GM18870 (cell line): ENCODE measurements at regions not wholly inside any gene's neighbourhood (a gene's known extent, or its start where the extent isn't known, plus 50 kb on each side); places are given as distances from the start of the nearest gene placed in this dataset.

Experiments used
- ATAC-seq: cut with Tn5 transposase; IDR thresholded peaks from one replicate; pipeline ENCODE4 v1.9.1; 2021; ENCODE audit warnings: moderate library complexity; ENCODE audit not compliant: unreplicated experiment

DNA sequence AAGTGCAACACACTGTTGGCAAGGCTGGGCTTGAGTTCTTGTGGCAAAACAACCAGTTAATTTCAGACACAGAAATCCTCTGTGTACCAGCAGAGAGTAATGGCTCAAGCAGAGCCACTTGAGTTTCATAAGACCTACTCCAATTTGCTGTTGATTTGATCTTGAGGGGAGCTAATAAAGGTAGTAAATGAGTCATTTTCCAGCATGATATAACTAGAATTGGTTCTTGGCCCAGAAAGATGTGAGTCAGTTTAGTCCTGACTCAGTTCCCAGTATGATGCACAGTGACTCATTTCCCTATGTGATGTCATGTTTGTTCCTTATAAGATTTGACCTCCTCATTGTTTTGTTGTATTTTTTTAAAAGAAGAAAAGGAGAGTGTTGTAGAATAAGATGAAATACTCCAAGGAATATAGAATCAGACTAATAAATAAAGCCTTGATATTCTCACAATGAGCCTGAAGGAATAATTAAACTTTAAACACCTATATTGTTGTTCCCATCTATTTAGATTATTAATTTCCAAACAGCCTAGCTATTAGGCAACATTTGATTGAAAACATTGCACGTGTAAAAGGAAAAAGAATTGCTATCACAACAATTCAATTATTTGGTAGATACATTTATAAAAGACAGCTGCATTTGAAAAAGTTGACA lies 186.2 kb downstream of the REEP3 start:
- peak; percentile 91 for ATAC-seq

DNA sequence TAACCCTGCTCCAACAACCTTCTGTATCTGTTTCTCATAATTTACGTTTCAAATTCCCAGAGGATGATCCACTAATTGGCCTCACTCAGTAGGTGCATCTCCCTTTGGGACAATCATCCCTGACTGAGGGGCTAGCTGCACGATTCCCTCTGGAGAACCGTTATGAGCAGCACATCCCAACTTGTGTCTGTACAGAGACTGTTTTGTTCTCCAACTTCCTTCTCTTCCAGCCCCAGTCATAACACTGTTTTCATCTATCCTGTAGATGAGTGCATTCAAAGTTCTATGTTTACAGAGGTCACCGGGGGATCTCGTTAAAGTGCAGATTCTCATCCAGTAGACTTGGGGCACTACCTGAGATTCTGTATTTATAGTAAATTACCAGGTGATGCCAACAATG lies 187.2 kb downstream of the REEP3 start:
- ATAC-seq, result no peak

DNA sequence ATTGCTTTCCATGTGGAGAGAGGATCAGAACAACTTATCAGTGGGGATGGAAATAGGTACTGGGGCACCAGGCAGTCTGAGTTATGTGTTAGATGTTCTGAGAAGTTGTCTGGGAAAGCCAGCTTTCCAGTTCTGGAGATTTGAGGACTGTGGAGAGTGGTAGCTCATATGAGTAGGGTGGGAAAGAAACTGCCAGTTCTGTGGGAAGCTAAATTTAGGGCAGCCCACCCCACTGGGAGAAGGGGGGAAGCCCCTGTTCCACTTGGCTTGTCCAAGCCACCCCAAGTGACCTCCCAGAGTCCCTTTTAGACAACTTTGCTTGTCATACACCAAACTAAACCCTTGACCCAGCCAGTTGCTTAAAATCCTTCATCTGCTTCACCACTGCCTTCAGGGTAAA lies 189.5 kb downstream of the REEP3 start:
- ATAC-seq, result no peak

DNA sequence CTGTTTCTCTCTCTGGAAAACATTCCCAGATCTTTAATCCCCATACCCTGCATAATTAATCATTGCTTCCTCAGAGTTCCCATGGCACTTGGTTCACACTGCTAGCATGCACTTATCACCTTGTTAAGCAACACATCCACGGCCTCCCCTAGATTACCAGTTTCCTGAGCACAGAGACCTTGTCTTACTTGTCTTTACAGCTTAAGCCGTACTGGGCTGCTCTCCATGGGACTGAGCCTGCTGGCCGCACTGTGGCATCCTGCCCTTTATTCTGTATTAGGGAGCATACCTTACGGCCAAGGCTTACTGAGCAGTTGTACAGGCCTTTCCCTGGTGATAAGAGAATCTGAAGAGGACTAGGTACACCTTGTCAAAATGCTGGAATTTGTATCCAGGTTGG lies 190.2 kb downstream of the REEP3 start:
- no peak for ATAC-seq

DNA sequence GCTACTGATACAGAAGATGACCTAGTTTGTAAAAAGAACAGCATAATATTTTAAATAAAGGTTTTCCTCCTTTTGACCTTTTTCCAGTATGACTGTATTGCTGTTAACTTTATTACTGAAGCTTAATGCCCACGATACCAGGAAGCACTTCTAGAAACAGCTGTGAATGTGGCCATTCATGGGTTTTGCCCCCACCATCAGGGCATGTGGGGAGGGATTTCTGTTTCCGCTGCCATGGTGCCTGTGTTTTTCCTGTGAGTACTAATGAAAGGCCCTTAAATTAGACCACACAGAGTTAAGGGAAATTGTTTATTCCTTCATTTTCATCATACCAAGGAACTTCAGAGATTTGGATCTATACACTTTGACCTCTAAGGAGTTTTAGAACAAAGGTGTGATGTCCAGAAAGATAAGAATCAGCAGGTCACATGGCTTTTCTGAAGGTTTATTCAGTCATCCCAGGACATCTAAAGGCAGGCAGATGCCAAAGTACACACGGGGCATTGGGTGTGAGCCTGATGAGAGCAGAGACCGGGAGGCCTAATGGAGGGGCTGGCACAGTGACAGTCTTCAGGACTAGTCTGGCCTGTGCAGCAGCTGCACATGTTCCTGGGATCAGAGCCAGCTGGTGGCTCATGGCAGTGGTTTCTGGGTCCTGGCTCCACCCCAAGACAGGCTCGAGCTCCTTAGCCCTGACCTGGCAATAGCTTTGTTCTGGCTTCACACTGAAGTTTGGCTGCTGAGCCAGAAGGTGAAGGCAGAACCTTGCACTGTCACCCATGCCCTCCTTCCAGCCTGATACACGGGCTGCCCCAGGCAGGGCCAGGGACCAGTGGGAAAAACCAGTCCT lies 190.9 kb downstream of the REEP3 start:
- ATAC-seq, result no peak

DNA sequence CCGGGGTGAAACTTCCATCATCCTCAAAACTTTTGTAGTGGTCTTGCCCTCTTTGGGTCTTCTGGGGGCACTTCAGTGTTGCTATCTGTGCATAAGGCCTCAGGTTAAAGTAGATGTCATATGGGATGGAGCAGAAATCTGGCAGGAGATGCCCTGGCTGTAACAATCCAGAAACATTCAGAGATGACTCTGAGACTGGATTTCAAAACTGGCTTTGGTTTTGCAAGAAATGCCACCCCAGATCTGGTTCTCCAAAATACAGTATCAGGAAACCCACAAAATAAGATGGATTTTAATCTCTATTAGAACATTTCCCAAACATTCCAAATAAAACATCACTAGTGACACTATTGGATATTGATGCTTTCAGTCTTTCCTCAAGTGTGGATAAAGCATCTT lies 191.5 kb downstream of the REEP3 start:
- no peak for ATAC-seq

DNA sequence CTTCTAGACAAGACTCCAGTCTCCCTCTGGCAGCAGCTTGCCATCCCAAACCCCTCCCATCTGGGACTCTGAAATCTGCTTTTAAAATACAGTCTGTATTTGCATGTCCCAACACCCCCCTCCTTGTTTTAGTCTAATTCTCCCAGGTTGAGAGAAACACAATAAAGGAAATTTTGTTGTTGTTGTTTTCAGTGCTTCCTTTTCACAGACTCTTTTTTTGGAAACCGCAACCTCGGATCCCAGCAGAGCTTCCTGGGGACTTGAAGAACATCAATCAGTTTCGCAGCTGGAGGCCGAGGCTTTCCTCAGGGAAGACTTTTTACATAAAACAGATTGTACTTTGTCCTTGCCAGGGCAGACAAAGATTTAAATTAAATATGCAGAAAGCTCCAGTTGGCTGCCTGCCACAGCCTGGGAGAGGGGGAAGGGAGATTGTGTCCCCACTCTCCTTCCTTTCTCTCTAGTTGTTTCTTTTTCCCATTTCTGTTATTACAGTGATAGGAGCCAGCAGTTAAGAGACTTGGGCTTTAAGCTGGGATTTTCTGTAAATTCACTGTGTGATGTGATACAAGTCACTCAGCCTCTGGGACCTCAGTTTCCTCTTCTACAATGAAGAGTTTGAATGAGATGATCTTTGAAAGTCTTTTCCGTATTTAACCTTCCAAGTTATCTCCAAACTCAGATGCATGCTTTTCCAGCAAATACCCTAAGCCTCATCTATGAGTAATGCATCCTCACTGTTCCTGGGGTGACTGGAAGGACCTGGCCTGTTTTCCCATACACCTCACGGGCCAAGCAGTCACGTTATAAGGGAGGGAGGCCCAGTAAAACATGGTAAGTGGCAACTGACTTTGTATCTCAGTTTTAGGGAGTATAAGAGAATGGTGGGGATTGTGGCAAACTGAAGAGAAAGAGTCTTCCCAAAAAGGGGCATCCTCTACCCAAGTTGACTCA lies 192.3 kb downstream of the REEP3 start:
- ATAC-seq, result no peak

DNA sequence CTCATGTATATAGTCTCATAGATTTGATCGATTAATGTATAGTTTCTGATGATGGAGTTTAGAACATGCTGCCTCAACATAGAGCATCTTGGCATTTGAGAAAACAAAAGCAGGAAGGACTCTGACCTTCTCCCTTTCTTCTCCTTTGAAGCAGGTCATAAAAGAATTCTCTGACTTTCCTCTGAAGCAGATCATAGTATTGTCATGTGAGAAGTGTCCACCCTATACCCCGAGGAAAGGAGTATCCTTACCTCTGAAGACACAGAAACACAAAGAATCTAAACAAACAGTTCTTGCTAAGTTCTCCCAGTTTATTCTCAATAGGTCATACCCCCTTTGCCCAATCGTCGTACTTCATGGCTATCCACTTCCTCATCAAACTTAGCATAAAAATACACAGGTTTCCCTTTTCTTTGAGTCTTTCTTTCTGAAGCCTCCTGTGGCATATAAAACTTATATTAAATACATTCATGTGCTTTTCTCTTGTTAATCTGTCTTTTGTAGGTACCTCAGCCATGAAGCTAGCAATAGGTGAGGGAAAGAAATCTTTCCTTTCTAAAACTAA lies 194.9 kb downstream of the REEP3 start:
- no peak for ATAC-seq

DNA sequence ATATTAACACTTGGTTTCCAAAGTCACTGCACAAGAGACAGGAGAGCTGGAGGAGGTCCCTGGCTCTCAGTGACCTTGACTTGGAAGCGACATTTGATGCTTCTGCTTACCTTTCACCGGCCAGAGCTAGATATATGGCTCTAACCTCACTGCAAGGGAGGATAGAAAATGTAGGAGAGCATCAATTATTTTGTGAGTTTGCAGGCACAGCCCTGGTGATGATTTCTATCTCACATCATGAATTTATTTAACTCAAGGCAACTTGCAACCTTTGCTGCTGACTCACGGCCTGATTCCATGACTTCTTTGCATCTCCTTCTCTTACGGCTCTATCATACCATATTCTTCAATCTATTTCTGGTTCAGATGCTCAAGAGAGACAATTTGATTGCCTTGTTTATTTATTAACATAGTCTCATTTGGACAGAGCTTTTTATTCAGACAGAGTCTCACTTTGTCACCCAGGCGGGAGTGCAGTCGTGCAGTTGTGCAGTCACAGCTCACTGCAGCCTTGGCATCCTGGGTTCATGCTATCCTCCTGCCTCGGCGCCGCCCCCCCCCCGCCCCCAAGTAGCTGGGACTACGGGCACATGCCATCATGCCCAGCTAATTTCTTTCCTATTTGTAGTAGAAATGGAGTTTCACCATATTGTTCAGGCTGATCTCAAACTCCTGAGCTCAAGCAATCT lies 196.0 kb downstream of the REEP3 start:
- ATAC-seq, result no peak

DNA sequence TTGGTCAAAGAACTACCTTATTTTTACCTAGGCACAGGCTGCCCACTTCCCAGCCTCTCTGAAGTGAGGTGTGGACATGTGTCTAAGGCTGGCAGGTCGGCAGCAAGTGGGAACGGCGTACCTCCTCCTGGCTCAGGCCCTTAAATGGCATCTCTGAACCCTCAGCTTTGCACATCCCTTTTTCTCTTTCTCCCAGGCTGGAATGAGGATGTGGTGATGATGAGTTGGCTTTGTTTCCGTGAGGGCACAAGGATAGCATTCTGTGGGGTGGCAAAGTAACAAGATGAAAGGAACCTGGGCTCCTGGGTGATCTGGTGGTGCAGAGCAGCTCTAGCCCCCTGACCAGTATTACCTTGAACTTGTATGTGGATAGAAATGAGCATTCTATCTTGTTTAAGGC lies 196.8 kb downstream of the REEP3 start:
- ATAC-seq, result no peak

DNA sequence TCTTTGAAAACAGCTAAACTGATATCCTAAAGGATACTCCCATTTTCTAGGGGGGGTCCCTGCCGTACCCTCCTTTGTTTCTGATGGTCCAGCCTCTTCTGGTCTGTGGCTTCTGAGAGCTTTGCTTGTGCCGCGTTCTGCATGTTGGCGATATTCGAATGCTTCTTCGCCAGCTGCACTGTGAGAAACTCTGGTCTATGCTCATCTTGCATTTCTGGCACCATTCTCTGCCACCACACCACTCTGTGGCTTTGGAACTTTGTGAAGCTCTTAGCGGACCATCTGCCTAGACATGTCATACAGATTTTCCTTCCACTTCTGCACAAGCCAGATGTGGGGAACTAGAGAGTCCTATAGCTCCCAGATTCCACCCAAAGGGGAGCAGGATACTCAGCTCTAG lies 197.2 kb downstream of the REEP3 start:
- no peak for ATAC-seq

DNA sequence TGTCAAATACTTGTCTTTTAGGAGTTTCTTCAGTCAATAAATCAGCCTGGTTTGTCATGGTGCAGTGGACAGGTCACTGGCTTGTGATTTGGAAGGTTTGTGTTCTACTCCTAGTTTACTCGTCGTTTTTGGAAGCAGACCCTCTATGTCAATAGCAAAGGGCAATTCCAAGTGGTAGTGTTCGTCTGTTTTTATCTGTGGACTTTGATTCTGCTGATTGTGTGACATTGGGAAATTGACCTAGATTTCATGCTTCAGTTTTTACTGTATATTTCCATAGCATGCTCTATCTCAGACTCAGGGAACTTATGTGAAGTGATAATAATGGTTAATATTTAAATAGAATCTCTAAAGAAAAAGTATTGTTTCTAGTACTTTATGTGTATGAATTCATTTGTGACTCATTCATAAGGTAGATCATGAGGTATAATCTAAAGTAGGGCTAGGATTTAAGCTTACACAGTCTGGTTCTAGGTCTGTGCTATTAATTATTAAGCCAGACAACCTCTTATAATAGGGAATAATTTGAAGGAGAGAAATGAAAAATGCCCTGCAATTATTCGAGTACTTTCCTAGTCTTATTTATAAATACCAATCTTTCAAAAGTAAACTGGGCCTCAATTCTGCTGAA lies 198.1 kb downstream of the REEP3 start:
- no peak for ATAC-seq

DNA sequence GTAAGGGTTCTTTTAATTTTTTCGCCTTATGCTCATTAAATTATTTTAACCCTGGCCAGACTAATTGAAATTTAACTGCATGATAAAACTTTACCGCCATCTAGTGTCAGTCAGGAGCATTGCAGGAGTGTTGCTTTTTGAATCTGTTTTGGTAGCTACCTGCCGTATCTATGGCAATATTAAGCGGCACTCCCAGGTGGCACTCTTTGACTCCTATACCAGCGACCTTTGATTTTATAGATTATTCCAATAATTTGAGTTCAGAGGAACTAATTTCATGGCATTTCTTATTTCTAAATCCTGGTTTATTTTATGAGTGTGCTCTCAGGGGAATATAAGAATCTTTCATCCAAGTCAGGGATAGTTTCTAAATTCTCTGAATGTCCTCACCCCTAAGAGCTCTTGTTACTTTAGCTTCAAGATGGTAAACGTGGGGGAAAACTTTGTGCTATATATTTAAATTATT lies 198.9 kb downstream of the REEP3 start:
- ATAC-seq, result no peak

DNA sequence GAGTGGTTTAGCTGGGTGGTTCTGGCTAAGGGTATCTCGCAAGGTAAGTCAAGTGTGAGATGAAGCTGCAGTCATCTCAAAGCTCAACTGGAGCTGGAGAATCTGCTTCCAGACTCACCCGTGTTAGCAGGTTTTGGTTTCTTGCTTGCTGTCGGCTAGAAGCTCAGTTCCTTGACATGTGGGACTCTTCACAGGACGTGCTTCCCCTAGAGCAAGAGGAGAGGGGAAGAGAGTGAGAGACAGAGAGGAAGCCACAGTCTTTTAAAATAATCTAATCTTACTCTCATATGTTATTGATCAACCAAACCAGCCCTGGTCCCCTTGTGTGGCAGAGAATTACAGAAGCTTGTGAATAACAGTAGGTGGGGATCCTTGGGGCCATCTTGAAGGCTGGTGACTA lies 199.5 kb downstream of the REEP3 start:
- peak; percentile 66 for ATAC-seq

DNA sequence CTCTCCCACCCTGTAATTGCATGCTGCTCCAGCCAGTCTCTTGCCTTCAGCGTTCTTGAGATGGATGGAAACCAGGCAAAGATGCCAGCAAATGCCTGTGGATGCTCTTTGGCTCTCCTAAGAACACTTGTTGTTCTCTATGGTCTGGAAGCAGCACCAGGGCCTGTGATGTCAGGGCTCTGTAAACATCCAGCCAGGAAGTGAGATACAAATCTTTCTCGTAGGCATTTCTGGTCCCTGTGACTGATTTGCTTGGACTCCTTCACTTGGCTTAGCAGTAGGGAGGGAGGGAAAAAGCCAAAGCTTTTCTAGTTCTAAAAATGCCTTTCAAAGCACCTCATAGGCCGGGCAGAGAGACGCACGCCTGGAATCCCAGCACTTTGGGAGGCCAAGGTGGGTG lies 201.3 kb downstream of the REEP3 start:
- no peak for ATAC-seq

DNA sequence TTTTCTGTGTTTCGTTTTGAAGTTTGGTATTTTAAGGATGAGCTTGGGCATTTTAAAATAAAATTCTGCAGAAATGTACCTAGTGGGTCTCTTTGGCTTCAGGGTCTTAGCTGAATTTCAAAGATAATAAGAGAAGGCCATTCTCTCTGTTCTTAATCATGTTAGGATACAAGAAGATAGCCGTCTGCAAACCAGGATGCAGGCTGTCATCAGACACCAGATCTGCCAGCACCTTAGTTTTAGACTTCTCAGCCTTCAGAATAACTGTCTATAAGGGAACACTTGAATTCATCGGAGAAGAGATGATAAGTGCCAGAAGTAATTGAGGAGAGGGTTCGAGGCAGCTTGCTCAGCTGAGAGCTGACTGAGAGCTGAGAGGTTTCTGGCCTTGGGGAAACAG lies 202.1 kb downstream of the REEP3 start:
- no peak for ATAC-seq

DNA sequence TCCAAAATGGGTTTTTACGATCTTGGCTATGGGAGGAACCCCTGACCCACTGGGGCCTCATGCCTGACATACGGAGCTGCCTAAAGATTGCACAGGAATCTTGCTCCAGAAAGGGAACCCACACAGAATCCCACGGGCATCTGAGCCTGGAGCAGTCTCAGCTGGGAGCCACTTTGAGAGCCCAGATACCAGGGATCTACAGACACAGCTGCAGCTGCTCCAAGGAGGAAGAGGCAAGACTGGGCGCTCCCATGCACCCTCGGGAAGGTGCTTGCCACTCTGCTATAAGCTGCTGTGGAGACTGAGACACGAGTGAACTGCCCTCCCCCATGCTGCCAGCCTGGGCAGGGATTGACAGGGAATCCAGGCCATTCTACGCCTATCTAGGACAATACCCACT lies 202.5 kb downstream of the REEP3 start:
- no peak for ATAC-seq

DNA sequence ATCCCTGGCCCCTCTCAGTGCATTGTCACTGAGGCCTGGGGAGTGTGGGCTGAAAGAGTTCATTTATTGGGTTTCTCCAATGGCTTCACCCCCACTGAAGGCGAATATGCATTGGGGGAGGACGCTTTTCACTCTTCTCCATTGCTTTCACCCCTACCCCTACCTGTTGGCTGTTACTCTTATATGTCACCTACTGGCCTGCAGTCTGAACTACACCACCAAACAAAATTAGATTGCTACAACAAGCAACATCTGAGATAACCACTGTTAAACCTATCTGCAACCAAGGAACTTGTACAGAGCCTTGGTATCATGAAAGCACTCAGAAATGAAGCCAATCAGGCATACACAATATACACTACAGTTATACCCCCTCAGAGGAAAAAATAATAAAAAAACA lies 203.7 kb downstream of the REEP3 start:
- ATAC-seq, result no peak

DNA sequence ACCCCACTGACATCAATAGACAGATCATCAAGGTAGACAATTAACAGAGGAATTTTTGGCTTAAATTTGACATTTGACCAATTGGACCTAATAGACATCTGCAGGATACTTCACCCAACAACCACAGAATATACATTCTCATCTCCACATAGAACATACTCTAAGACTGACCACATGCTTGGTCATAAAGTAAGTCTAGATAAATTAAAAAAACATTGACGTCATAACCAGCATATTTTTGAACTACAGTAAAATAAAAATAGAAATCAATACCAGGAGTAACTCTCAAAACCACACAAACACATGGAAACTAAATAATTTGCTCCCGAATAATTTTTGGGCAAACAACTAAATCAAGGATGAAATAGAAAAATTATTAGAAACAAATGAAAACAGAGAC lies 205.7 kb downstream of the REEP3 start:
- ATAC-seq, result no peak

DNA sequence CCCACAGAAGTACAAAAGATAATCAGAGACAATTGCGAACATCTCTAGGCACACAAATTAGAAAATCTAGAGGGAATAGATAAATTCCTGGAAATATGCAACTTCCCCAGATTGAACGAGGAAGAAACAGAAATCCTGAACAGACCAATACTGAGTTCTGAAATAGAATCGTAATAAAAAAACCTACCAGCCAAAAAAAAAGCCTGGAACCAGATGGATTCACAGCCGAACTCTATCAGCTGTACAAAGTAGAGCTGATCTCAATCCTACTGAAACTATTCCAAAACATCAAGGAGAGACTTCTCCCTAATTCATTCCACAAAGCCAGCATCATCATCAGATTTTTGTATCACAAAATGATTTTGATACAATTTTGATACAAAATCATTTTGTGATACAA lies 206.4 kb downstream of the REEP3 start:
- ATAC-seq, result no peak
